Left lung (tissue), 4 donors: ENCODE measurements at regions not wholly inside any gene's neighbourhood (a gene's known extent, or its start where the extent isn't known, plus 50 kb on each side); places are given as distances from the start of the nearest gene placed in this dataset.

Experiments used
- ATAC-seq: fragments of 200-7000 bp; cut with Tn5 transposase; one replicate; pipeline ENCODE4 v1.9.1; 2020; ENCODE audit warnings: moderate library complexity
- DNase-seq, 4 donors: peaks; one replicate each; pipeline ENCODE4 v3.0.0-alpha.2; 2013 to 2020
- H3K27ac ChIP-seq, 2 donors: fragments of 200-600 bp; sonication (generic) in 1 of 2; one replicate each; pipeline versions ENCODE4 v1.5.0 to v1.8.0; 2020 to 2021
- H3K27me3 ChIP-seq, 2 donors: fragments of 200-600 bp; sonication (generic) in 1 of 2; one replicate each; pipeline versions ENCODE4 v1.5.0 to v1.8.0; 2020 to 2021
- H3K36me3 ChIP-seq, 2 donors: fragments of 200-600 bp; sonication (generic) in 1 of 2; one replicate each; pipeline versions ENCODE4 v1.5.0 to v1.8.0; 2020 to 2021
- H3K4me1 ChIP-seq, 2 donors: fragments of 200-600 bp; one replicate each; pipeline ENCODE4 v1.8.0; 2021
- H3K4me3 ChIP-seq, 2 donors: fragments of 200-600 bp; sonication (generic) in 1 of 2; one replicate each; pipeline versions ENCODE4 v1.5.0 to v1.8.0; 2020 to 2021; ENCODE audit warnings: mild to moderate bottlenecking in 1 of 2
- H3K9me3 ChIP-seq, 2 donors: fragments of 200-600 bp; sonication (generic) in 1 of 2; one replicate each; pipeline versions ENCODE4 v1.5.0 to v1.8.0; 2020 to 2021
- CTCF ChIP-seq, 2 donors: fragments of 200-600 bp; sonication (generic) in 1 of 2; IDR thresholded peaks; one replicate each; pipeline versions ENCODE4 v1.5.0 to v1.8.0; 2021; ENCODE audit warnings: antibody characterized with exemption in 2 of 2
- intact Hi-C, 2 donors: fragments of 100-400 bp; cut with DNase I; formaldehyde crosslinking; loops; one replicate each; pipeline versions ENCODE4 v1.11.2 to v1.14.2; 2022
- donor health status: DM: no; HTN: yes; CAD: no.
- donor health status: DM: no; HTN: no; CAD: no.

- no peak overlapping the region for H3K4me3 ChIP-seq
- ATAC-seq (no peak), DNase-seq (peak in 1 of 4 donors; percentile 23)
- intact Hi-C loops, result no loop called here
- no peak for TF ChIP-seq CTCF (IDR thresholded peaks at IDR 0.05)
- no peak overlapping the region for H3K27ac ChIP-seq
- H3K9me3 ChIP-seq, result no peaks in the 10 kb centered on the region
- H3K4me1 ChIP-seq, result no peaks in the 10 kb centered on the region
- H3K36me3 ChIP-seq, result no peaks in the 10 kb centered on the region
- no peaks in the 10 kb centered on the region for H3K27me3 ChIP-seq
Measured at GRCh38 chr4:11782859-11783258, 354.2 kb upstream of the HS3ST1 start.

- Histone ChIP-seq H3K36me3 (no peaks in the 10 kb centered on the region), H3K9me3 (no peaks in the 10 kb centered on the region), H3K27ac (no peak overlapping the region), H3K4me1 (no peaks in the 10 kb centered on the region), H3K4me3 (no peak overlapping the region), H3K27me3 (no peaks in the 10 kb centered on the region)
- DNase-seq (no peak), ATAC-seq (no peak)
- no peak for TF ChIP-seq CTCF (IDR thresholded peaks at IDR 0.05)
- intact Hi-C loops, result no loop called here
Measured at GRCh38 chr4:11777447-11777846, 348.8 kb upstream of the HS3ST1 start.

- H3K4me1 ChIP-seq, result no peaks in the 10 kb centered on the region
- ATAC-seq (peak; percentile 26), DNase-seq (no peak)
- no peaks in the 10 kb centered on the region for H3K27me3 ChIP-seq
- no peaks in the 10 kb centered on the region for H3K9me3 ChIP-seq
- intact Hi-C loops, result no loop called here
- no peak overlapping the region for H3K4me3 ChIP-seq
- no peaks in the 10 kb centered on the region for H3K36me3 ChIP-seq
- TF ChIP-seq CTCF (IDR thresholded peaks at IDR 0.05), result no peak
- no peak overlapping the region for H3K27ac ChIP-seq
Measured at GRCh38 chr4:11774346-11774745, 345.7 kb upstream of the HS3ST1 start.

- Histone ChIP-seq H3K4me1 (no peaks in the 10 kb centered on the region), H3K4me3 (no peak overlapping the region), H3K27ac (no peak overlapping the region), H3K9me3 (no peaks in the 10 kb centered on the region), H3K36me3 (no peaks in the 10 kb centered on the region), H3K27me3 (no peaks in the 10 kb centered on the region)
- ATAC-seq, result no peak
- no peak for DNase-seq
- intact Hi-C loops, result no loop called here
- no peak for TF ChIP-seq CTCF (IDR thresholded peaks at IDR 0.05)
Measured at GRCh38 chr4:11773798-11774197, 345.1 kb upstream of the HS3ST1 start.

GRCh38 chr4:11769434-11769833, 340.7 kb upstream of the HS3ST1 start:
- ATAC-seq (peak; percentile 57), DNase-seq (peak in 2 of 4 donors; percentile 32 to 58)
- H3K4me1 ChIP-seq, result no peaks in the 10 kb centered on the region
- intact Hi-C loops, result no loop called here
- H3K27ac ChIP-seq, result no peak overlapping the region
- H3K9me3 ChIP-seq, result no peaks in the 10 kb centered on the region
- no peaks in the 10 kb centered on the region for H3K36me3 ChIP-seq
- no peak overlapping the region for H3K4me3 ChIP-seq
- TF ChIP-seq CTCF (IDR thresholded peaks at IDR 0.05), result no peak
- no peaks in the 10 kb centered on the region for H3K27me3 ChIP-seq
